Erythroblast (primary cell): ENCODE measurements at regions not wholly inside any gene's neighbourhood (a gene's known extent, or its start where the extent isn't known, plus 50 kb on each side); places are given as distances from the start of the nearest gene placed in this dataset.

Source experiments
- DNase-seq, 2 experiments: peaks; one replicate each; lab custom pipeline; 2025; lab: John Stamatoyannopoulos, UW
- GATA1 ChIP-seq: IDR thresholded peaks from 2 replicates; pipeline ENCODE4 v1.6.1; 2011; ENCODE audit warnings: low read depth, mild to moderate bottlenecking, control low read depth, low read length, moderate library complexity
- POLR2A ChIP-seq: IDR thresholded peaks from 2 replicates; pipeline ENCODE4 v1.6.1; 2011; ENCODE audit warnings: mild to moderate bottlenecking, low read length

DNA sequence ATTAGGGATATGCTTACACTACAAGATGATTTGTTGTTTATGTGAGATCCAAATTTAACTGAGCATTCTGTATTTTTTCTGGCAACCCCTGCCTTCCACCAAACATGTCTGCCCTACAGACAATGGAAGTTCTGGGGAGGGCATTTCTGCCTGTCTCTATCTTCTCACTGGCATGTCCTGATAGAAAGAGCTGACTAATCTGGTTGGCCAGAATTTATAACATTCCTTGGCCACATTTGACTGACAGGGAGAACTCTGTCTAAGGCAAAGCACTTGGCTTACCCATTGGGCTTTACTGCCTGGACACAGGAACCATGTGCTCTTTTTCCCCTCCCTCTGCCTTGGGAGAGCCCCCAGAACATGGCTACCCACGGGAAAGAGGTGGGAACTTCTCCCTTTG is 70.6 kb upstream of the TMEM178A start:
- no peak for DNase-seq
- TF ChIP-seq GATA1 = no peak
- no peak for TF ChIP-seq POLR2A

DNA sequence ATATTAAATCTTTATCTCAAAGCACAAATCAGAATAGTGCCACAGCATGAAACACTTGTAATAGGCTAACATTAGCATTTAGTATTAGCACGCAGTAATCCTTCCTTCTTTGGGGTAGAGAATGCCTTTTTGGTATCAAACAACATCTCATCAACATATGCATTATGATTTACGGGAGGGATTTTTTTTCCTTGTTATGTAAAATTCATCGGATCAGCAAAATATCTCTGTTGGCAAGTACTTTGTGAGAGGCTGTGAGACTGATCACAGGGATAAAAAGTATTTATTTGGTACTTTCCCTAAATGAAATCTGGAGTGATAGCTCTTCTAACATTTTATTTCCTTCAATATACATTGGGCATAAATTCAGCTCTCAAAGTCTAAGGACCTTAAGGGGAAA is 68.4 kb upstream of the TMEM178A start:
- DNase-seq = no peak
- no peak for TF ChIP-seq GATA1
- TF ChIP-seq POLR2A = no peak

DNA sequence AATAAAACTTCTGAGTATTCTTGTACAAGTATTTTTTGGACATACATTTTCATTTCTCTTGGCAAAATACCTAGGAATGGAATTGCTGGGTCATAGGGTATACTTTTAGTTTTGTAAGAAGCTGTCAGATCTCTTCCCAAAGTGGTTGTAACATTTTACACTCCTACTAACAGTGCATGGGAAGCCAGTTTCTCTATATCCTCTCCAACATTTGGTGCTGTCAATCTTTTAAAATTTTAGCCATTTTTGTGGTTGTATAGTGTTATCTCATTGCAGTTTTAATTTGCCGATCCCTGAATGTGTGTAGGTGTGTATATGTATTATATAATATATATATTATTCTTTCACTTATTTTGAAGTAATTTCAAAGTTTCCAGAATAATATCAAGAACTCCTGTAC is 63.1 kb upstream of the TMEM178A start:
- TF ChIP-seq GATA1 (no peak), POLR2A (no peak)
- no peak for DNase-seq

DNA sequence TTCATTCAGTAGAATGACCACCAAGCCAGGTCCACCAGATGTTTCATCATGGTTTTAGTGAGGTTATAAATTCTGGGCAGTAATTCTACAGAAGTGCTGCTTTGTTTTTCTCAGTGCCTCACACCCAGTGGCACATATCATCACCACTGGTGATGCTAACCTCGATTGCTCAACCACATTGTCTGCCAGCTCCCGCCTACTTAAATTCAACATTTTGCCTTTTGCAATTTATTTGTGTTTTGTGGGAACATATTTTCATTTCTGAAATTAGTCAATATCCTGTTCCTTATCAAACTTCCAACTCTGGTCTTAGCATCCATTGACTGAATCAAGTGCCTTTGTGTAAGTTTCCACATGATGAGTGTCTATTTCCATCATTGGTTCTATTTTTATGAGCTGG is 62.3 kb upstream of the TMEM178A start:
- TF ChIP-seq POLR2A (no peak), GATA1 (no peak)
- no peak for DNase-seq

DNA sequence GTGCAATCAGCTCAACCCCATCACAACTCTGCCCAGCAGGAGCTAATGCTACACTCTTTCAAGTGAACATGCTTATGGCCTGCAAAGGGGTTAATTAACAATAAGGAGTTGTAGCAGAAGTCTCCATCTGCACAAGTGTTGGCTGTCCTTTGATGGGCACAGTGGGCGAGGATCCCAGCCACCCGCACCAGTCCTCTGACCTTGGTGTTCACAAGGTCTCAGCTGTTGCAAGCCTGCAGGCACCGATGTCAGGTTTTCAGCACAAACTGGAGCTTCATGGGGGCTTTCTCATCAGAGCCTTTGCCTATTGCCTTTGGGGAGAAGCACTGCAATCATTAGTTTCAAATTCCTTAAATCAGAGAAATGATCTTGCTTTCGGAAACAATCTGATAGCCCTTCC is 60.9 kb upstream of the TMEM178A start:
- no peak for DNase-seq
- TF ChIP-seq GATA1 (no peak), POLR2A (no peak)

DNA sequence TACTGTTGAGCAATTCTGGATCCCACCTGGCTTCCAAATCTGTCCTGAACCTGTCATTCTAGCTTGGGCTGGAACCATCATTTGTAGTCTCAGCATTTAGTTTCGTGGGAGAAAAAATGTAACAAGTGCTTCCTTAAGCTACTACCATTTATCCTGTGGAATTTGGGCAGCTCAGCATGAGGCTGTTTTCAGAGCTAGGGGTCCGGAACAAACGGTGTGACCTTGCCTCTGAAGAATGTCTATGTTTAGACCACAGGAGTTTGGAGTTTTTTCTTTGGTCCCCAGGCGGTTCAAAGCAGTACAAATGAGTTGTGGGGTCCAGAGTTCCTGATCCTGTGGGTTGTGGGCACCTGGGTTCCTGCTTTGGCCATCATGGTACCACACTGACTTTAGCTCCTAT is 59.1 kb upstream of the TMEM178A start:
- DNase-seq = no peak

DNA sequence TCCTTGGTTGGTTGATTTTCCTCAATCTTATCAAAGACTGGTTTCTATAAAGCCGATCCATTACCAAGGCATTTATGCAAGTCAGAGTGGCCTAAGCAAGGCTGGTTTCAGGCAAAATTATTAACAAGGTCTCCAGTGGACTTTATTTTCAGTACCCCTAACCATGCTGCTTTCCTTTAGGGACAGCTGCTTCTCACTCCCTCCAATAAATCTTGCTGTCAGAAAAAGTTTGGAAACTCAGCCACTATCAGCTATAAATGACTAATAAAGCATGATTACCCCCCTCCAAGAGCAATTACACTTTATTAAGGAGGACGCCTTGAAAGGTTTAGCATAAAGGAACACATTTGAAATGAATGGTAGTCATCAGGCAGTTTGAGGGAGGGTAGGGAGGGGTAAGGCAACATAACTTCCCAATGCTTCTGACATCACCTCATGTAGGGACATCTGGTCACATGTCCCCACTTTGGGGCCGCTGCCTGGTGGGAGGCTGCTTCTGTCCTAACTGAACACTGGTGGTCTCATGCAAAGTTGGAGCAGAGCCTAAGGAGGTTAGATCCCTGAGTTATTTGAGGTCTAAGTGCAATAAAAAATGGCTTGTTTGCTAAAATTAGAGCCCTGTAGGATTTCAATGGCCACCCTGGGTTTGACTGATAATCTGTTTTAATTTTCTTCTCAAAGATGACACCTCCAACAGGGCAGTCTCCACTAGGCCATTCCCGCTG is 58.0 kb upstream of the TMEM178A start:
- TF ChIP-seq GATA1 (no peak), POLR2A (no peak)

More for the DNA sequence above, 59.1 kb upstream of the TMEM178A start:
- TF ChIP-seq GATA1 (no peak), POLR2A (no peak)

DNA sequence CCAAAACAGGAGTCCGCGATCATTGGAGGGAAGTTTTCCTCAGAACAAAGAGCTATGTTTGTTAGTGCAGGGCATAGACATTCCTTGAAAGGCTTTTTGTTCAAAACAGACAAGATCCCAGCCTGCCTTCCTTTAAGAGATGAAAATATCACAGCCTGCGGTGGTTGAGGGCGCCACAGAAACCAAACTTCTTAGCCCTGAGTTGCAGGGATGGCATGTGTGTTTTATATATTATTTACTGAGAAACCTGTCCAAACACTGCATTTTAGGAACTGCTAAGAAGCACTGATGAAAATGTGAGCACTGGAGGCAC is 57.5 kb upstream of the TMEM178A start:
- no peak for TF ChIP-seq GATA1
- TF ChIP-seq POLR2A = no peak
- DNase-seq = no peak

More for the DNA sequence above, 58.0 kb upstream of the TMEM178A start:
- DNase-seq = no peak

DNA sequence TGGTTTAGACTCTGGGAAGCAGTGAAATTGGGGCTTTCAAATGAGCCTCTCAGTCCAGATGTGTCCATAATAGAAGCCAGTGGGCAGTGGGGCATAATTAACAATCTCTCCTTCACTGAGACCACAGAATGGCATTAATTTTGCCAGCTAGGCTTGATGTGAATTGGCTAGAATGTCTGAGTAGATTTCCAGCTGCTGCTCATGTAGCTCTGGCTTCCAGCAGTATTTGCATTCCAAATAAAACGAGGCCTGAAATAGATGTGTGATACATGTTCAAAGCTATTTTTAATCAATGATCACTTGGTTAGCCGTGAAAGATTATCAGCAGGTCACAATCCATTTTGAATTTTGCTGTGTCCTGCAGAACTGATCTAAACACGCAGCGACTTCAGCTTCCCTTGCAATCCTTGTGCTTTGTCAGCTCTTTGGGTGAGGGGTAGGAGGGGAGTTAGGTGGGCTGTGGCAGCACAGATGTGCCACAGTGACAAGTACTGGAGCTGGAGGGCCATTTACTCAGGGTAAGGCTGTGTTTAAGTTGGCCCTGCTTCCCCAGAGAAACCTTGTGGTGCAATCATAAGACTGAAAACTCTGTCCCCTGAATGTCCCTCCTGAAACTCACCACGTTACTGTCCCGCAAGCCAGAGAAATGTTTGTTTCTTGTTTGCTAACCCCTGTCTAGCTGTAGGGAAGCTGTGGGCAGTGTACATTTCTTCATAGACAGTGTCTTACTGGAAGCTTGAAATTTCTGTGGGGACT is 56.9 kb upstream of the TMEM178A start:
- no peak for DNase-seq
- TF ChIP-seq POLR2A (no peak), GATA1 (no peak)

DNA sequence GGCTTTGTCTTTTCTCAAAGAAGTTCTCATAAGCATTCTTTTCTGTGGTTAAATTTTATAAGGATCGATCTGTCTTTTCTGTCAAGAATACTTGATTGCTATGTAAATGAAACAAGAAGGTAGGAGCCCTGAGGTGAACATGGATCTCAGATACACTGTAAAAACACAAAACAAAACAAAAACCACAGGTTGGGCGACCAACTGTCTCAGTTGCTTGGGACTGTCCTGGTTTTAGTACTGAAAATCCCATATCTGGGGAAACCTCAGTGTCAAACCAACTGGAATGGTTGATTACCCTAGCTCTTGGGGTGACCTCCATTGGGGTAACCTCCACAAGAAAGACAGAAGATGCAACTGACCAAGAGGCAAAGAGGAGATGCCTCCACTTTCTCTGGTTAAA is 55.8 kb upstream of the TMEM178A start:
- no peak for DNase-seq
- TF ChIP-seq POLR2A = no peak

DNA sequence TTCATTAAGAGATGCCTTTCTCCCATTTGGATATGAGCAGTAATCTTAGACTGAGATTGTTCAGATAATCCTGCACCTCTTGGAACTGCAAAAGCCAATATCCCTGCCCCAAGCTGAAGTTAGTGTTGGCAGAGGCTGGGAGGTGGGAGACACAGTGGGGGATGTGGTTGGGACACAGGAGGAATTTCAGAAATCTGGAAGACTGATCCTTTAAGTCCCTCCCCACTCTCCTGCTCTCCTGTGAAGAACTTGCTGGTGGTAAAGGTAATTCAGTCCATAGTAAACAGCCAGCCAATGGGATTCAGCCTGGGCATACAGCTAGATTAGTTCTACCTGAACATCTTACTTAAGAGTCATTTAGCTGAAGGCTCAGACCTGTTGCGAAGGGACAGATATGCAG is 50.0 kb upstream of the TMEM178A start:
- DNase-seq = no peak

More for the DNA sequence above, 50.0 kb upstream of the TMEM178A start:
- no peak for TF ChIP-seq POLR2A
- TF ChIP-seq GATA1 = no peak
